Stimulated activated CD4-positive, alpha-beta T cell treated with anti-CD3 and anti-CD28 coated beads, TNF-alpha, amount 100 ng/mL, for 24 hours (primary cell): ENCODE measurements at regions not wholly inside any gene's neighbourhood (a gene's known extent, or its start where the extent isn't known, plus 50 kb on each side); places are given as distances from the start of the nearest gene placed in this dataset.
"Not testable (repeated sequence)": the region's sequence is repeated elsewhere in the genome, so short reads cannot be mapped to it uniquely, and the experiment has no call there.

ENCODE experiments used
- DNase-seq, 3 experiments: peaks; one replicate each; pipeline ENCODE4 v3.0.0-alpha.2; 2020; ENCODE audit warnings: low read depth in 3 of 3

DNA sequence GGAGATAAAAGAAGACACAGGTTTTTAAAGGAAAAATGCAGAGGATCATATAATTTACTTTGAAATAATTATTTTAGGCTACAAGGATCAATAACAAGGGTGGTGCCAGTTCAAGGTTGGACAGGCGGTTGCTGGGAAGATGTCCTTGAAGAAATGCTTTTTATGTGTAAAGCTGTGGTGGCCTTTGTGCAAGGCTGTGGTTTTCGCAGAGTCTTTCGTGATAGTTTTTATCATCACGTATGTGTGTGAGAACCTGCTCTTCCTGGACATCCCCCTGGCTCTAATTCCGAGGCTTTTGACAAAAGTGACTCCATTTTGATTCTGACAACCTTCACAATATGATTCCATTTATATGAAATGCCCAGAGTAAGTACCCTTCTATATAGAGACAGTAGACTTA is 85.8 kb upstream of the COG2 start:
- no peak for DNase-seq

DNA sequence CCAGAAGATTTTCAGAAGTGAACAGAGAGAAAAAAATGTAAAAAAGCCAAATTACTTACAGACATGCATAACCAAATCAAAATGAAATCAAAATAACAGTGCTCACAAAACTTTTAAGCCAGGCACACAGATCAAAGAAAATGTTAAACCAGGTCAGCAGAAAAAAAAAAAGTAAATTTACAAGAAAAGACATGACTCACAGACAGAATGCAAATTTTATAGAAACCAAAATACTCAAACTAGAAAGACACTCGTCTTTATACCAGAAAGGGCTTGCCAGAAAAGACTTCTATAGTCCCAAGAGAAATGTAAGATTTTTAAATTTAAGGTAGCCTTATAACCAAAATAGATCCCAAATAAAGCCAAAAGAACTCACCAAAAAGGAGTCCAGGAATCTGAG is 86.5 kb upstream of the COG2 start:
- DNase-seq = no peak

DNA sequence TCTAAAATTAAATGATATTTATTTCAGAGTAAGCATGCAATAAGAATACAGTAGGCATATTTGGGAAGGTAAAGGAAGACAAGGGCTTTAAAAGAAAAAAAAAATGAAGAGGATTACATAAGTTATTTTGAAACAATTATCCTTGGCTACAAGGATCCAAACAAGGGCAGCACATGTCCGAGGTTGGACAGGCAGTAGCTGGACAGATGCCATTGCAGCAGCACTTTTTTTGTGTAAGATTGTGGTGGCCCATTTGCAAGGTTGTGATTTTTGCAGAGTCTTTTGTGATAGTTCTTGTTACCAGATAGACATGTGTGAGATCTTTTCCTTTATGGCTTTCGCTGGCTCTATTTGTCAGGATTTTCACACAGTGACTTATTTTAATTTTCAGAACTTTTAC is 89.4 kb upstream of the COG2 start:
- no peak for DNase-seq

GRCh38 chr1:230550945-230551344 is 91.3 kb upstream of the COG2 start:
- DNase-seq = not testable (repeated sequence)

DNA sequence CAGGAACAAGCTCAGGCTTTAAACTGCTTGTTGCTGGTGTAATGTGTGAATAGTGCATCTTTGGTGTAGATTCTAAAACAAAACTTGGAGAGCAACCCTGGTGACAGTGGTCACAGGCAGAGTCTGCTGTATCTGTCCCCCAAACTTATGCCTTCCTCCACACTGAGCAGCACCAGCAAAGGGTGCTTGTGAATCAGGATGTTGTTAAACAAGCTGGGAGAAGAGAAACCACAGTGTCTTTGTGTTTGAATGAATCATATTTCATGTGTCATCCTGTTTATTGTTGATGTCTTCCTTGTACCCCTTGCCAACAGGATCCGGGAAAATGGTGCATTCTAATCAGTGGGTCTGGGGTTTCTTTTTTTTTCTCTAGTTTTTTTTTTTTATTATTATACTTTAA is 91.9 kb upstream of the COG2 start:
- DNase-seq = no peak

DNA sequence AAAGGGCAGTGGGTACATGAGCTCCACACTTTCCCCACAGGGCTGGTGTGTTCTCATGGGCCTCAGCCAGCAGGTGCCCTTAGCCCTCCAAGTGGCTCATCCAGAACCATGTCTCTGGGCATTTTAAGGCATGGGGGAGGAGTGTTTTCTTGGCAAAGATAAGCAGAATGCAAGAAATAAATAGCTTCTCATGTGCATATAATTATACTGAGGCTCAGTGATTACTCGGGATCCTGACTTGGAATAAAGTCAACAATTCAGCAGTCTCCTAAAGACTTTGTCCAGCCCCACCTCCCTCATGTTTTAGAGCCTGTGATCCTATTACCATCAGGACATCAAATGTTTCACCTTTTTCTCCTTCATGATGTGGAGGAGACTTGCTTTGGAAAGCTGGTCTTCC is 92.7 kb upstream of the COG2 start:
- DNase-seq = no peak

- no peak for DNase-seq
Measured at GRCh38 chr1:230548997-230549396, 93.3 kb upstream of the COG2 start.

GRCh38 chr1:230548357-230548756 is 93.9 kb upstream of the COG2 start:
- DNase-seq = no peak

- DNase-seq = no peak
Measured at GRCh38 chr1:230545181-230545580, 97.1 kb upstream of the COG2 start.

DNA sequence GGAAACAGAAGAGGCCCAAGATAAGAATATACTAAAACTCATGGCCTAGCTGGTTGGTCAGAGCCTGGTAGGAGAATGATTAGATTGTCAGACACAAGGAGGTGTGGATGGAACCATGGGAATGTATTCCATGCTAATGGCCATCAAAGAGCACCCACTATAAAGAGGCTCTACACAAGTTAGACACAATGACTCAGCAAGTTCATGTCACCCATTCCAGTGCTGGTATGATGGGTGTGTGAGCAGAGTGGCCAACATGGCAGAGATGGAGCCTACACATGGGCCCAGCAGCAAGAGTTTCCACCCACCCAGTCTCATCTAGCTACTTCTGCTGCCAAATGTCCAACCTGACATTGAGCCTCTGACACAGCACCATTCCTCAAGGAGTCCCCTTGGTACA is 97.5 kb upstream of the COG2 start:
- no peak for DNase-seq

DNA sequence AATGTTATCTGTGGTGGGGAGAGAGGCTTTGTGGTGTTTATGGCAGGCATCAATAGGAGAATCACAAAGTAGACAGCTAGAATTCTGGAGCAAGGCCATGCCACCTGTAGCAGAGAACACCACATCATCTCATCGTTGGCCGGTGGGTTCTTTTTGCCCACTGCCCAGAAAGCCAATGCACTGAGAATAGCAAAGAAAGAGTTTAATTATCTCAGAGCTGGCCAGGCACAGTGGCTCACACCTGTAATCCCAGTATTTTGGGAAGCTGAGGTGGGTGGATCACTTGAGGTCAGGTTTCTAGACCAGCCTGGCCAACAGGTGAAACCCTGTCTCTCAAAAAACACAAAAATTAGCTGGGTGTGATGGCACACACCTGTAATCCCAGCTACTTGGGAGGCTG is 99.2 kb upstream of the COG2 start:
- DNase-seq = no peak

DNA sequence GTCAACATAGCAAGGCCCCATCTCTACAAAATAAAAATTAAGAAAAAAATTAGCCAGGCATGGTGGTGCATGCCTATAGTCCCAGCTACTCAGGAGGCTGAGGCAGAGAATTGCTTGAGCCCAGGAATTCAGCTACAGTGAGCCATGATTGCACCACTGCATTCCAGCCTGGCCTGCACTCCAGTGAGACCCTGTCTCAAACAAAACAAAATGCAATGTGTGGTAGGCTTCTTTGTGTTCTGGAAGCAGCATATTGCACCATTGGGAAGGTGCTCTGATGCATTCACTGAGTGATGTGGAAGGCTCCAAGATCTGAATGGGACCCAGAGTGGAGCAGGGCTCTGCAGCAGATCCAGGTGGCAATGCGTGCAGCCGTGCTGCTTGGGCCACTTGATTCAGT is 99.6 kb upstream of the COG2 start:
- no peak for DNase-seq

- DNase-seq = no peak
Measured at GRCh38 chr1:230542054-230542453, 100.2 kb upstream of the COG2 start.

DNA sequence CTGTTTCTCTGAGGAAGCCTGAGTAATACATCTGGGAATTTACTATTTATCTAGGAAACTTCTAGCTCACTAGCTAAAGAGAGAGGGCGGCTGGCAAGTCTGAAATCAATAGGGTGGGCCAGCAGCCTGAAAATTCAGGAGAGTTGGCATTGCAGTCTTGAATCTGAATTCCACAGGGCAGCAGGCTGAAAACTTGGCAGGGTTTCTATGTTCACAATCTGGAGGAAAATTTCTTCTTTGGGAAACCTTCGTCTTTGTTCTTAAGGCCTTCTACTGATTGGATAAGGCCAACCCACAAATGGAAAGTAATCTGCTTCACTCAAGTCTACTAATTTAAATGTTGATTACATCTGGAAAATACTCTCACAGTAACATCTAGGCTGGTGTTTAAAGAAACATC is 101.0 kb upstream of the COG2 start:
- no peak for DNase-seq

DNA sequence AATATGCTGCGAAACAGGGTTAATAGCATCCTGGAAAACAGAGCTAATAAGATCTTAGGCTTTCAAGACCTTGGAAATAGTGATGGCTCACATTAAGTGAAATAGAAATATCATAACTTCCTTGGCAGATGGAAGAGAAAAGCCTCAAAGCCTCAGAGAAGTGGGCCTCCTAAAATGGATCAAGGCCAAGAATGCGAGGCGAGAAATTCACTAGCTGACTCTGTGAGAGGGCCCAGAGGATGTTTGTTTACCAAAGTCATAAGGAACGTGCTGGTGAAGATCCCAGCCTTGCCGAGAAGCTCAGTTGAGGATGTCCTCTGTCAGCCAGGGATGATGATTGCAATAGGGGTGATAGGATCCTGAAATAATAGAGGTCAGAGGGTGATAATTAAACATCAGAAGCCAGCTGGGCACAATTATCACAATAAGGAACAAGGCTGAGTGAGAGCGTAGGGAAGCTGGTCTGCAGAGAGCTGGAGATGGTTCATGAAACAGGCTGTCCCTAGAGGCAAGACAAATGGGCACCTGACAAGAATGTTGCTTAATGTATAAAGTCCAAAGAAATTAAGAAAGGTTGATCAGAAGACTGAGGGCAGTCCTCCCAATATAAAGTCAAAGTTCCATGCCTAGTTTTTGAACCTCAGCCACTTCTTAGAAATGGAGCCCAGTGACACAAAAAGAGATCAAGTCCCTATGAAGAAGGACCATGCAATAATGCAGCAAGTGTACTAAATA is 101.7 kb upstream of the COG2 start:
- no peak for DNase-seq

- no peak for DNase-seq
Measured at GRCh38 chr1:230537456-230537855, 104.8 kb upstream of the COG2 start.

- DNase-seq = no peak
Measured at GRCh38 chr1:230536641-230537155, 105.6 kb upstream of the COG2 start.

GRCh38 chr1:230534224-230534623 is 108.1 kb upstream of the COG2 start:
- no peak for DNase-seq

DNA sequence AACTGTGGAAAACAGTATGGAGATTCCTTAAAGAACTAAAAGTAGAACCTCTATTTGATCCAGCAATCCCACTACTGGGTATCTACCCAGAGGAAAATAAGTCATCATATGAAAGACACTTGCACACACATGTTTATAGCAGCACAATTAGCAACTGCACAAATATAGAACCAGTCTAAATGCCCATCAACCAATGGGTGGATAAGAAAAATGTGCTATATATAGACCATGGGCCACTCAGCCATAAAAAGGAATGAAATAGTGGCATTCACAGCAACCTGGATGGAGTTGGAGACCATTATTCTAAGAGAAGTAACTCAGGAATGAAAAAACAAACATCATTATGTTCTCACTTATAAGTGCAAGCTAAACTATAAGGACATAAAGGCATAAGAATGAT is 105.0 kb upstream of the PGBD5 start:
- no peak for DNase-seq

DNA sequence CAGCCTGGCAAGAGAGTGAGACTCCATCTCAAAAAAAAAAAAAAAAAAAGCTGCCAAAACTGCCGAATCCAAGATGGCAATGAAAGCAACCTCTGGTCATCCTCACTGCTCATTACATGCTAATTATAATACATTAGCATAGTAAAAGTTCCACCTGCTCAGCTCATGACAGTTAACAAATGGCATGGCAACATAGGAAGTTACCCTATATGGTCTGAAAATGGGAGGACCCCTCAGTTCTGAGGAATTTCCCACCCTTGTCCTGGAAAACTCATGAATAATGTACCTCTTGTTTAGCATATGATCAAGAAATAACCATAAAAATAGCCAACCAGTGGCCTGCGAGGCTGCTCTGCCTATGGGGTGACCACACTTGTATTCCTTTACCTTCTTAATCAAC is 93.1 kb upstream of the PGBD5 start:
- DNase-seq = no peak

DNA sequence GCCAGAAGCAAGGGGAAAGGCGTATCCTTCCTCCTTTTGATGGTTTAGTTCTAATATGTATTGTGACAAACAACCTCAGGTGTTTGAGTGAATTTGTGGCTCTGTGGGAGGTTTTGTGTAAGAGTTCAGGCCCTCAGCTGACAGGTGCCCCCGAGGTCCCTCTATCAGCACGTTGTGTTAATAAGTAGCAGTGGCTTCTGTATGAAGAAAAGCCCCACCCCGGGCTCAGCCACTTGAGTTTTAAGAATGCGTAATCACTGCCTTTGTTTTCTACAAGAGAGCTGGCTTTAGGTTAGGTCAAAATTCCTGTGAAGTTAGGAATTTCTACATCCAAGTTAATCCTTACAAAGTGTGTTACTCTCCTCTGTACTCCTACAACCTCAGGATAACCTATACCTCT is 92.4 kb upstream of the PGBD5 start:
- no peak for DNase-seq

GRCh38 chr1:230517786-230518185 is 91.7 kb upstream of the PGBD5 start:
- no peak for DNase-seq

DNA sequence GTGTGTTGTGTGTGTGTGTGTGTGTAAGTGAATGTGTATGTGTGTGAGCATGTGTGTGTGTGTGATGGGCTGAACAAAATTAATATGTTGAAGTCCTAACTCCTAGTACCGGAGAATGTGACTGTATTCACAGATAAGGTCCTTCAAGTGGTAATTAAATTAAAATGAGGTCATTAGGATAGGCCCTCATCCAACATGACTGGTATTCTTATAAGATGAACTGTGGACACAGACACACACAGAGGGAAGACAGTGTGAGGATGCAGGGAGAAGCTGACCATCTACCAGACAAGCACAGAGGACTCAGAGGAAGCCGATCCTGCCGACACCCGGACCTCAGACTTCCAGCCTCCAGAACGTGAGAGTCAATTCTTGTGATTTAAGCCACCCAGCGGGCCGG is 91.2 kb upstream of the PGBD5 start:
- DNase-seq = no peak

- DNase-seq = no peak
Measured at GRCh38 chr1:230516889-230517288, 90.8 kb upstream of the PGBD5 start.
